Esophagus squamous epithelium (tissue), 5 donors: ENCODE measurements at regions not wholly inside any gene's neighbourhood (a gene's known extent, or its start where the extent isn't known, plus 50 kb on each side); places are given as distances from the start of the nearest gene placed in this dataset.

Source experiments
- DNase-seq: peaks from one replicate; lab custom pipeline; 2025; lab: John Stamatoyannopoulos, UW
- H3K27ac ChIP-seq, 4 donors: fragments of 200-600 bp; sonication (generic); one replicate each; pipeline ENCODE4 v1.5.1; 2016 to 2019; ENCODE audit warnings: mild to moderate bottlenecking in 1 of 4
- H3K27me3 ChIP-seq, 4 donors: fragments of 200-600 bp; sonication (generic); 1 replicate in 3 of 4; 2 replicates in 1 of 4; pipeline versions ENCODE4 v1.5.1 to v1.6.0; 2017 to 2021; ENCODE audit warnings: antibody characterized with exemption in 1 of 4
- H3K36me3 ChIP-seq, 3 donors: fragments of 200-600 bp; sonication (generic); one replicate each; pipeline ENCODE4 v1.5.1; 2016 to 2019
- H3K4me1 ChIP-seq, 3 donors: fragments of 200-600 bp; sonication (generic); one replicate each; pipeline ENCODE4 v1.5.1; 2017 to 2019
- H3K4me3 ChIP-seq, 4 donors: fragments of 200-600 bp; sonication (generic); 1 replicate in 3 of 4; 2 replicates in 1 of 4; pipeline ENCODE4 v1.5.1; 2016 to 2019; ENCODE audit warnings: mild to moderate bottlenecking in 2 of 4, moderate library complexity in 1 of 4
- H3K9me3 ChIP-seq, 3 donors: fragments of 200-600 bp; sonication (generic); one replicate each; pipeline ENCODE4 v1.5.1; 2016 to 2019
- CTCF ChIP-seq, 6 experiments: fragments of 450-650 bp in 4 of 6; fragments of 200-600 bp in 2 of 6; sonication (generic) in 2 of 6; IDR thresholded peaks; one replicate each; pipeline ENCODE4 v1.5.1; 2016 to 2019; ENCODE audit warnings: antibody characterized with exemption in 6 of 6, mild to moderate bottlenecking in 4 of 6, moderate library complexity in 4 of 6
- POLR2A ChIP-seq, 4 donors: fragments of 450-650 bp; IDR thresholded peaks; one replicate each; pipeline ENCODE4 v1.6.1; 2017; ENCODE audit warnings: antibody characterized with exemption in 4 of 4, mild to moderate bottlenecking in 4 of 4, moderate library complexity in 3 of 4
- WGBS, 2 donors: methylation state at CpG; one replicate each; pipeline ENCODE4 v1.1.5; 2018; 5-methylcytosine and 5-hydroxymethylcytosine counted together
- intact Hi-C: fragments of 100-400 bp; cut with DNase I; formaldehyde crosslinking; loops from one replicate; pipeline ENCODE4 v1.15.0; 2022
- donor health status: DM: yes; HTN: yes; CAD: no.

DNA sequence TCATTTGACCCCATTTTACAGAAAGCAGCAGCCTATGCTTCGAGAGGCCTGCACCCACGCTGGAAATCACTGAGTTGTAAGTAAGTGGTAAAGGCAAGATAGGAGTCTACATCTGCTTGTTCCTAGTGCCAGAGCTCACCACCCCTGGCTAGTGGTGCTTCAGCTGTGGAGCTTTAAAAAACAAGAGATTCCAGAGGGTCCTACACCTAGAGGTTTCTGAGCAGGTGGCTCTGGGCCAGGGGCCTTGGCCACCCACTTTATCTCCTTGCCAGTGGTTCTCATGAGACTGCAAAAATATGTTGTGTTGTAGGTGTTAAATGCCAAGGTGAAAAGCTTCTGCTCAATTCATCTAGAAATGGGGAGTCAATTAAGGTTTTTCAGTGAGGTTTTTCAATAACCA, 60.0 kb upstream of the SERTAD2 start:
- peaks cover 0 to 12% (median 0%) of the 10 kb centered on the region in 3 donors for H3K4me1 ChIP-seq
- H3K27ac ChIP-seq, result no peak overlapping the region
- intact Hi-C loops, result no loop called here
- DNase-seq, result no peak
- peaks cover 0 to 4% (median 0%) of the 10 kb centered on the region in 3 donors for H3K36me3 ChIP-seq
- TF ChIP-seq POLR2A (IDR thresholded peaks at IDR 0.05) (no peak), CTCF (IDR thresholded peaks at IDR 0.05) (no peak)
- no peak overlapping the region for H3K4me3 ChIP-seq
- no peaks in the 10 kb centered on the region for H3K9me3 ChIP-seq
- H3K27me3 ChIP-seq, result no peaks in the 10 kb centered on the region
- 94 to 100% methylated on average over 2 of the region's 2 CpGs for WGBS, 2 donors

GRCh38 chr2:64716569-64716968, 62.9 kb upstream of the SERTAD2 start:
- Histone ChIP-seq H3K27me3 (no peaks in the 10 kb centered on the region), H3K4me1 (peaks cover 0 to 19% (median 0%) of the 10 kb centered on the region in 3 donors), H3K36me3 (no peaks in the 10 kb centered on the region), H3K27ac (no peak overlapping the region), H3K4me3 (no peak overlapping the region), H3K9me3 (no peaks in the 10 kb centered on the region)
- intact Hi-C loops, result no loop called here
- WGBS, 2 donors, result 89 to 90% methylated on average over 7 of the region's 7 CpGs
- DNase-seq, result no peak
- TF ChIP-seq POLR2A (IDR thresholded peaks at IDR 0.05), result no peak
- no peak for TF ChIP-seq CTCF (IDR thresholded peaks at IDR 0.05)

DNA sequence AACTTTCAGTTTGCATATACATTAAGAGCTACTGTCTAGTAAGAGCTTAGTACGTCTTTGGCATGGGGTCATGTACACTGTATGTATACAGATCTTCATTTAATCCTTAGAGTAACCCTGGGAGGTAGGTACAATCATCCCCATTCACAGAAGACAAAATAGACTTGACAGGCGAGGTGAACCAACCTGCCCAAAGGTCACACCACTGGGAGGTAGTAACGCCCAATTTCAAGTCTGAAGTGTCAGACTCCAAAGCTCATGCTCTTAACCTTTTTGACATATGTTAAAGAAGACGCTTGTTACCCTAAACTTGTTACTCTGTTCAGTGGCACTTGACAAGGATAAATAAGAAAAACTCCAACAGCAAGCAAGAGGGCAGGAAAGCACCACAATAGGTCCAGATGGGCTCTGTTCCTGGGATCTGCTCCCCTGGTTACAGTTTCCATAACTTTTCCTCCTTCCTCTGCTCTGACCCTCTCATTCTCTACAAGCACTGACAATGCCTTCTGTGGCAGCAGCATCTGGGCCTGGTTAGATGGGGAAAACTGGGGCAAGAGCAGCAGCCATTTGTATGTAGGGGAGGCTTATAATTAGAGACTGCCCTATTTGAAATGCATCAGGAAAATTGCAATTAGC, 64.7 kb upstream of the SERTAD2 start:
- no peaks in the 10 kb centered on the region for H3K36me3 ChIP-seq
- intact Hi-C loops, result no loop called here
- H3K4me1 ChIP-seq, result peaks cover 0 to 19% (median 0%) of the 10 kb centered on the region in 3 donors
- H3K9me3 ChIP-seq, result no peaks in the 10 kb centered on the region
- no peak for DNase-seq
- H3K27me3 ChIP-seq, result no peaks in the 10 kb centered on the region
- H3K27ac ChIP-seq, result no peak overlapping the region
- TF ChIP-seq POLR2A (IDR thresholded peaks at IDR 0.05), result no peak
- no peak for TF ChIP-seq CTCF (IDR thresholded peaks at IDR 0.05)
- WGBS, 2 donors, result 76 to 77% methylated on average over 4 of the region's 4 CpGs
- H3K4me3 ChIP-seq, result no peak overlapping the region

DNA sequence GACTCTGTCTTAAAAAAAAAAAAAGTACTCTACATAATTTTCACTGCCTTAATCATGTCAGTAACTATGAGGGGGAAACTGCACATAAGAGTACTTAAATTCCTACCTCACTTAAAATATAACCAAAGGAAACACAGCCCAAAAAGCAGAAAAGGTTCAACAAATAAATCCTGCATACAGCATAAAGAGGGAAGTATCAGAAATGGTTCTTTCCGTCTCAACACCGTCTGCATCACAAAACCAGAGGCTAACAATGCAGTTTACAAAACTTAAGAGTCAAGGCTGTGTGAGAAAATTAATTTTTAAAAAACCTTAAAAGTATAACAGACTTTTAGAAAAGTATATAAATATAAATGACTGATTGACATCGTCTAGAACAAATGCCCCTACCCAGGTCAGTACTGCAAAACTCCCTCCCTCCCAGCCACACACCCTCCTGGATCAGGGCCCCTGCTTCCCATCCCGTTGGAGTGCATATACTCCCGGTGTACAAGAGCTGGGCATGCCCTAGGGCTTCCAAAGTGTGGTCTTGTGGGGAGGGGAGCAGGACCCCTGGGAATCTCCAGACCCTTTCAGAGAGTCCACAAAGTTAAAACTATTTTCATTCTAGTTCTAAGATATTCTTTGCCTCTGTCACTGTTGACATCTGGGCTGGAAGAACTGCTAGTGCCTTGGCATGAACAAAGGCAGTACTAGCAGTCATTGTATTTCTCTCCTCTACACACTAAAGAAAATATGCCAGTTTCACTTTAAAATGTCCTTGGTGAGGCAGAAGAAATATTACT, 67.0 kb upstream of the SERTAD2 start:
- 42 to 48% methylated on average over 5 of the region's 5 CpGs for WGBS, 2 donors
- Histone ChIP-seq H3K9me3 (no peaks in the 10 kb centered on the region), H3K4me1 (peaks cover 0 to 24% (median 0%) of the 10 kb centered on the region in 3 donors), H3K27ac (peak overlapping the region in 2 of 4 donors; percentile 9 to 53), H3K27me3 (no peaks in the 10 kb centered on the region), H3K36me3 (no peaks in the 10 kb centered on the region), H3K4me3 (peak overlapping the region in 3 of 4 donors; percentile 12 to 27 (median 13))
- TF ChIP-seq CTCF (IDR thresholded peaks at IDR 0.05) (no peak), POLR2A (IDR thresholded peaks at IDR 0.05) (no peak)
- DNase-seq, result no peak
- intact Hi-C loops, result no loop called here

DNA sequence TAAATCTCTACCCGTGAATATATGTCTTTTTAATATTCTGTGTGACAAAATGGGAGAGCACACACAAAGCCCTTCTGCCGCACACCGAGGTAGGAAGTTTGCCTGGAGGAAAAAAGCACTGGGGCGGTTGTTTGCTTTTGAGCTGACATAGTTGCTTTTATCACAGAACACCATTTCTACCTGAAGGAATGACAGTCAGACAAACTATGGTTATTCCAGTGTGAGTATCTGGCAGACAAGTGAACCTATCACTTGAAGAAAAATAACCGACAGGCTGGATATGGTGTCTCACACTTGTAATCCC, 67.6 kb upstream of the SERTAD2 start:
- no peak for DNase-seq
- H3K9me3 ChIP-seq, result no peaks in the 10 kb centered on the region
- WGBS, 2 donors, result 24 to 36% methylated on average over 5 of the region's 5 CpGs
- peak overlapping the region in 3 of 4 donors; percentile 12 to 27 (median 13) for H3K4me3 ChIP-seq
- peaks cover 0 to 26% (median 0%) of the 10 kb centered on the region in 3 donors for H3K4me1 ChIP-seq
- no peaks in the 10 kb centered on the region for H3K27me3 ChIP-seq
- no peaks in the 10 kb centered on the region for H3K36me3 ChIP-seq
- no peak for TF ChIP-seq CTCF (IDR thresholded peaks at IDR 0.05)
- TF ChIP-seq POLR2A (IDR thresholded peaks at IDR 0.05), result no peak
- H3K27ac ChIP-seq, result peak overlapping the region in 2 of 4 donors; percentile 9 to 53
- intact Hi-C loops, result no loop called here
